Loucy (cell line): ENCODE measurements at regions not wholly inside any gene's neighbourhood (a gene's known extent, or its start where the extent isn't known, plus 50 kb on each side); places are given as distances from the start of the nearest gene placed in this dataset.
"Not testable (repeated sequence)": the region's sequence is repeated elsewhere in the genome, so short reads cannot be mapped to it uniquely, and the experiment has no call there.

Experiments used
- H2AFZ ChIP-seq: fragments of 200-600 bp; sonication (generic); 2 replicates; pipeline ENCODE4 v1.6.0; 2016; ENCODE audit warnings: antibody characterized with exemption, mild to moderate bottlenecking, low read length, moderate library complexity
- H3F3A ChIP-seq: fragments of 200-600 bp; 2 replicates; pipeline ENCODE4 v1.6.0; 2016; ENCODE audit warnings: antibody characterized with exemption, low read depth, mild to moderate bottlenecking
- H3K27me3 ChIP-seq: fragments of 200-600 bp; sonication (generic); 2 replicates; pipeline ENCODE4 v1.6.1; 2014; ENCODE audit warnings: low read length, mild to moderate bottlenecking; ENCODE audit not compliant: insufficient read depth, poor library complexity, severe bottlenecking
- H3K36me3 ChIP-seq: fragments of 200-600 bp; sonication (generic); 2 replicates; pipeline ENCODE4 v1.6.1; 2016; ENCODE audit warnings: low read length; ENCODE audit not compliant: insufficient read depth
- H3K4me1 ChIP-seq: fragments of 200-600 bp; sonication (generic); 2 replicates; pipeline ENCODE4 v1.5.1; 2014; ENCODE audit warnings: low read length, mild to moderate bottlenecking; ENCODE audit not compliant: insufficient read depth, poor library complexity, severe bottlenecking
- H3K4me2 ChIP-seq: fragments of 200-600 bp; sonication (generic); 2 replicates; pipeline ENCODE4 v1.6.0; 2014; ENCODE audit warnings: antibody characterized with exemption, low read length, low read depth, mild to moderate bottlenecking; ENCODE audit not compliant: poor library complexity, severe bottlenecking
- H3K4me3 ChIP-seq: fragments of 200-600 bp; sonication (generic); 2 replicates; pipeline ENCODE4 v1.5.1; 2014; ENCODE audit warnings: low read length, mild to moderate bottlenecking, mixed read lengths; ENCODE audit not compliant: poor library complexity, severe bottlenecking
- H3K79me2 ChIP-seq: fragments of 200-600 bp; sonication (generic); 2 replicates; pipeline ENCODE4 v1.6.1; 2014; ENCODE audit warnings: low read length; ENCODE audit not compliant: insufficient read depth
- H3K9ac ChIP-seq: fragments of 200-600 bp; sonication (generic); 2 replicates; pipeline ENCODE4 v1.6.0; 2014; ENCODE audit warnings: mild to moderate bottlenecking, low read depth, low read length, moderate library complexity; ENCODE audit not compliant: poor library complexity, severe bottlenecking
- H3K9me2 ChIP-seq: fragments of 200-600 bp; sonication (generic); replicated peaks from 2 replicates; pipeline ENCODE4 v1.6.1; 2016; ENCODE audit warnings: low read depth, low read length, mixed read lengths
- H3K9me3 ChIP-seq: fragments of 200-600 bp; sonication (generic); 2 replicates; pipeline ENCODE4 v1.6.1; 2014; ENCODE audit warnings: mild to moderate bottlenecking, antibody characterized with exemption, low read length, low read depth; ENCODE audit not compliant: insufficient read depth
- H4K20me1 ChIP-seq: fragments of 200-600 bp; sonication (generic); 2 replicates; pipeline ENCODE4 v1.6.0; 2014; ENCODE audit warnings: antibody characterized with exemption, low read length, mild to moderate bottlenecking; ENCODE audit not compliant: insufficient read depth, poor library complexity, severe bottlenecking
- EZH2phosphoT487 ChIP-seq: fragments of 200-600 bp; IDR thresholded peaks from 2 replicates; pipeline ENCODE4 v1.6.1; 2018; ENCODE audit warnings: antibody characterized with exemption, mild to moderate bottlenecking, moderate library complexity, borderline replicate concordance
- TF ChIP-seq, protein P1 (sequence below): fragments of 200-600 bp; sonication (generic); conservative IDR thresholded peaks from 2 replicates; pipeline ENCODE4 v1.5.1; 2014; ENCODE audit warnings: mild to moderate bottlenecking, antibody characterized with exemption, low read length

- H3K79me2 ChIP-seq, result no peaks in the 10 kb centered on the region
- TF ChIP-seq, protein P1, sequence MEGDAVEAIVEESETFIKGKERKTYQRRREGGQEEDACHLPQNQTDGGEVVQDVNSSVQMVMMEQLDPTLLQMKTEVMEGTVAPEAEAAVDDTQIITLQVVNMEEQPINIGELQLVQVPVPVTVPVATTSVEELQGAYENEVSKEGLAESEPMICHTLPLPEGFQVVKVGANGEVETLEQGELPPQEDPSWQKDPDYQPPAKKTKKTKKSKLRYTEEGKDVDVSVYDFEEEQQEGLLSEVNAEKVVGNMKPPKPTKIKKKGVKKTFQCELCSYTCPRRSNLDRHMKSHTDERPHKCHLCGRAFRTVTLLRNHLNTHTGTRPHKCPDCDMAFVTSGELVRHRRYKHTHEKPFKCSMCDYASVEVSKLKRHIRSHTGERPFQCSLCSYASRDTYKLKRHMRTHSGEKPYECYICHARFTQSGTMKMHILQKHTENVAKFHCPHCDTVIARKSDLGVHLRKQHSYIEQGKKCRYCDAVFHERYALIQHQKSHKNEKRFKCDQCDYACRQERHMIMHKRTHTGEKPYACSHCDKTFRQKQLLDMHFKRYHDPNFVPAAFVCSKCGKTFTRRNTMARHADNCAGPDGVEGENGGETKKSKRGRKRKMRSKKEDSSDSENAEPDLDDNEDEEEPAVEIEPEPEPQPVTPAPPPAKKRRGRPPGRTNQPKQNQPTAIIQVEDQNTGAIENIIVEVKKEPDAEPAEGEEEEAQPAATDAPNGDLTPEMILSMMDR, result no peak
- no peak for TF ChIP-seq EZH2phosphoT487
- H3K4me2 ChIP-seq, result no peak overlapping the region
- H3K9me3 ChIP-seq, result no peaks in the 10 kb centered on the region
- no peaks in the 10 kb centered on the region for H3K9me2 ChIP-seq
- no peak overlapping the region for H2AFZ ChIP-seq
- H3K9ac ChIP-seq, result no peak overlapping the region
- H3K36me3 ChIP-seq, result no peaks in the 10 kb centered on the region
- H3K27me3 ChIP-seq, result no peaks in the 10 kb centered on the region
- no peaks in the 10 kb centered on the region for H3K4me1 ChIP-seq
- H4K20me1 ChIP-seq, result no peaks in the 10 kb centered on the region
- H3K4me3 ChIP-seq, result no peak overlapping the region
- no peaks in the 10 kb centered on the region for H3F3A ChIP-seq
These were observed 1110.9 kb upstream of the CNTN5 start for GRCh38 chr11:97909614-97910399.

DNA sequence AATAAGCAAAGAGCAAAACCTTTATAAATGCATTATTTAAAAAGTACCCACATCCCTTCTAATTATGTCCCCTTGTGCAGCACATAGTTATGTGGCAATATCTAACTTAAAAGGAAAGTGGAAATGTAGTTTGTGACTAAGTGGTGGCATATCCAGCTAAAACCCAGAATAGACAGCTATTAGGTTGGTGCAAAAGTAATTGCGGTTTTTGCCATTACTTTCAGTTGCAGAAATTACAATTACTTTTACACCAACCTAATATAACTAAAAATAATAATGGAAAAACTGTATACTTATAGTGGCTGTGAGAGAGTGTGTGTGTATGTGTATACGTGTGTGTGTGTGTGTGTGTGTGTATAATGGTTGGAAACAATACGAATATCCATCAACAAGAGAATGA lies 1108.1 kb upstream of the CNTN5 start:
- H4K20me1 ChIP-seq, result no peaks in the 10 kb centered on the region
- no peaks in the 10 kb centered on the region for H3K9me3 ChIP-seq
- no peak overlapping the region for H2AFZ ChIP-seq
- no peaks in the 10 kb centered on the region for H3K4me1 ChIP-seq
- TF ChIP-seq, protein P1, result no peak
- no peak for TF ChIP-seq EZH2phosphoT487
- no peak overlapping the region for H3K4me3 ChIP-seq
- H3K36me3 ChIP-seq, result no peaks in the 10 kb centered on the region
- H3K27me3 ChIP-seq, result no peaks in the 10 kb centered on the region
- no peaks in the 10 kb centered on the region for H3F3A ChIP-seq
- H3K9me2 ChIP-seq, result no peaks in the 10 kb centered on the region
- H3K9ac ChIP-seq, result no peak overlapping the region
- no peak overlapping the region for H3K4me2 ChIP-seq
- no peaks in the 10 kb centered on the region for H3K79me2 ChIP-seq

DNA sequence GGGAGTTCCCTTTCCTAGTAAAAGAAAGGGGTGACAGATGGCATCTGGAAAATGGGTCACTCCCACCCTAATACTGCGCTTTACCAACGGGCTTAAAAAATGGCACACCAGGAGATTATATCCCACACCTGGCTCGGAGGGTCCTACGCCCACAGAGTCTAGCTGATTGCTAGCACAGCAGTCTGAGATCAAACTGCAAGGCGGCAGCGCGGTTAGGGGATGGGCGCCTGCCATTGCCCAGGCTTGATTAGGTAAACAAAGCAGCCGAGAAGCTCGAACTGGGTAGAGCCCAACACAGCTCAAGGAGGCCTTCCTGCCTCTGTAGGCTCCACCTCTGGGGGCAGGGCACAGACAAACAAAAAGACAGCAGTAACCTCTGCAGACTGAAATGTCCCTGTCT lies 1097.8 kb upstream of the CNTN5 start:
- H3K36me3 ChIP-seq, H3K9me3 ChIP-seq, H3F3A ChIP-seq: not testable (repeated sequence)

More for the DNA sequence above, 1097.8 kb upstream of the CNTN5 start:
- not testable (repeated sequence) for H3K79me2 ChIP-seq, H3K9me2 ChIP-seq, H3K4me3 ChIP-seq, H3K4me2 ChIP-seq, H3K4me1 ChIP-seq, H3K9ac ChIP-seq, H2AFZ ChIP-seq, H4K20me1 ChIP-seq, H3K27me3 ChIP-seq
